ENCODE measurements at regions not wholly inside any gene's neighbourhood (a gene's known extent, or its start where the extent isn't known, plus 50 kb on each side); places are given as distances from the start of the nearest gene placed in this dataset.

GRCh38 chr10:27599546-27599945 lies 95.4 kb downstream of the RAB18 start:
- Mint-ChIP-seq H3K9me3 (no peaks in the 10 kb centered on the region), H3K27me3 (no peaks in the 10 kb centered on the region), H3K27ac (no peak overlapping the region), H3K4me3 (no peak overlapping the region), H3K36me3 (no peaks in the 10 kb centered on the region), H3K4me1 (ENCODE audit: unreplicated experiment) (no peaks in the 10 kb centered on the region)
- no peak for DNase-seq (ENCODE audit: extremely low spot score, unreplicated experiment)
- TF ChIP-seq CTCF (conservative IDR thresholded peaks at IDR 0.05) = no peak

- no peak for TF ChIP-seq CTCF (conservative IDR thresholded peaks at IDR 0.05)
- Mint-ChIP-seq H3K27me3 (no peaks in the 10 kb centered on the region), H3K9me3 (no peaks in the 10 kb centered on the region), H3K27ac (no peak overlapping the region), H3K36me3 (no peaks in the 10 kb centered on the region), H3K4me3 (no peak overlapping the region), H3K4me1 (ENCODE audit: unreplicated experiment) (no peaks in the 10 kb centered on the region)
- DNase-seq (ENCODE audit: extremely low spot score, unreplicated experiment) = no peak
These were observed 96.8 kb downstream of the RAB18 start for GRCh38 chr10:27600930-27601329.

GRCh38 chr10:27601503-27601902 lies 97.4 kb downstream of the RAB18 start:
- TF ChIP-seq CTCF (conservative IDR thresholded peaks at IDR 0.05) = no peak
- DNase-seq (ENCODE audit: extremely low spot score, unreplicated experiment) = no peak
- Mint-ChIP-seq H3K4me1 (ENCODE audit: unreplicated experiment) (no peaks in the 10 kb centered on the region), H3K27ac (no peak overlapping the region), H3K36me3 (no peaks in the 10 kb centered on the region), H3K4me3 (no peak overlapping the region), H3K27me3 (no peaks in the 10 kb centered on the region), H3K9me3 (no peaks in the 10 kb centered on the region)

GRCh38 chr10:27601946-27602538 lies 97.9 kb downstream of the RAB18 start:
- no peak for DNase-seq (ENCODE audit: extremely low spot score, unreplicated experiment)
- no peaks in the 10 kb centered on the region for H3K36me3 Mint-ChIP-seq
- no peaks in the 10 kb centered on the region for H3K9me3 Mint-ChIP-seq
- TF ChIP-seq CTCF (conservative IDR thresholded peaks at IDR 0.05) = no peak
- H3K27me3 Mint-ChIP-seq = no peaks in the 10 kb centered on the region
- no peak overlapping the region for H3K4me3 Mint-ChIP-seq
- no peaks in the 10 kb centered on the region for H3K4me1 Mint-ChIP-seq (ENCODE audit: unreplicated experiment)
- no peak overlapping the region for H3K27ac Mint-ChIP-seq

GRCh38 chr10:27603104-27603503 lies 99.0 kb downstream of the RAB18 start:
- no peaks in the 10 kb centered on the region for H3K36me3 Mint-ChIP-seq
- peaks cover 2% of the 10 kb centered on the region for H3K4me1 Mint-ChIP-seq (ENCODE audit: unreplicated experiment)
- no peaks in the 10 kb centered on the region for H3K27me3 Mint-ChIP-seq
- no peak overlapping the region for H3K27ac Mint-ChIP-seq
- no peak for DNase-seq (ENCODE audit: extremely low spot score, unreplicated experiment)
- no peak overlapping the region for H3K4me3 Mint-ChIP-seq
- no peaks in the 10 kb centered on the region for H3K9me3 Mint-ChIP-seq
- no peak for TF ChIP-seq CTCF (conservative IDR thresholded peaks at IDR 0.05)

GRCh38 chr10:27605318-27605717 lies 101.2 kb downstream of the RAB18 start:
- Mint-ChIP-seq H3K4me3 (no peak overlapping the region), H3K27me3 (no peaks in the 10 kb centered on the region), H3K36me3 (no peaks in the 10 kb centered on the region), H3K4me1 (ENCODE audit: unreplicated experiment) (peaks cover 3% of the 10 kb centered on the region), H3K27ac (no peak overlapping the region), H3K9me3 (no peaks in the 10 kb centered on the region)
- TF ChIP-seq CTCF (conservative IDR thresholded peaks at IDR 0.05) = no peak
- no peak for DNase-seq (ENCODE audit: extremely low spot score, unreplicated experiment)
